ENCODE measurements at regions not wholly inside any gene's neighbourhood (a gene's known extent, or its start where the extent isn't known, plus 50 kb on each side); places are given as distances from the start of the nearest gene placed in this dataset.

DNA sequence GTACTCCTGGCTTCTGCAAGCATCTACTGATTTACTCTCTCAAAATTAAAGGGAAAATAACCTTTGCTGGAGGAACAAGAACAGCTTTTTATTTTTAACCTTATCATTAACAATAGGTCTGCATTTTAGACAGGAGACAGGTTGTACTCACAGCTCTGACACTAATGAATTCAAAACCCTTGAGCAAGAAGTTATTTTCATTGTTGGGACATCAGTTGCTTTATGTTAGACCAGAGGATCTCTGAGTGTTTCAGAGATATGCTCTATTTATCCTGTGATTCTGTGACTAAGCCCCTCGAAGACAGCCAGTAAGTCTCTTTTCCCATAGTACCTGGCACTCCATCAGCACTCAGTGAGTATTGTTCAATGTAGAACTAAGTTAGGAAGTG, 190.2 kb upstream of the PCSK5 start:
- no peaks in the 10 kb centered on the region for H3K9me3 ChIP-seq
- no peaks in the 10 kb centered on the region for H3K27me3 ChIP-seq
- DNase-seq: no peak
- no peak overlapping the region for H3K27ac ChIP-seq
- WGBS, 2 donors: 64 to 72% methylated on average over 1 of the region's 1 CpG
- H3K4me3 ChIP-seq: no peak overlapping the region
- no peak for TF ChIP-seq POLR2A (IDR thresholded peaks at IDR 0.05)
- TF ChIP-seq, protein P1, sequence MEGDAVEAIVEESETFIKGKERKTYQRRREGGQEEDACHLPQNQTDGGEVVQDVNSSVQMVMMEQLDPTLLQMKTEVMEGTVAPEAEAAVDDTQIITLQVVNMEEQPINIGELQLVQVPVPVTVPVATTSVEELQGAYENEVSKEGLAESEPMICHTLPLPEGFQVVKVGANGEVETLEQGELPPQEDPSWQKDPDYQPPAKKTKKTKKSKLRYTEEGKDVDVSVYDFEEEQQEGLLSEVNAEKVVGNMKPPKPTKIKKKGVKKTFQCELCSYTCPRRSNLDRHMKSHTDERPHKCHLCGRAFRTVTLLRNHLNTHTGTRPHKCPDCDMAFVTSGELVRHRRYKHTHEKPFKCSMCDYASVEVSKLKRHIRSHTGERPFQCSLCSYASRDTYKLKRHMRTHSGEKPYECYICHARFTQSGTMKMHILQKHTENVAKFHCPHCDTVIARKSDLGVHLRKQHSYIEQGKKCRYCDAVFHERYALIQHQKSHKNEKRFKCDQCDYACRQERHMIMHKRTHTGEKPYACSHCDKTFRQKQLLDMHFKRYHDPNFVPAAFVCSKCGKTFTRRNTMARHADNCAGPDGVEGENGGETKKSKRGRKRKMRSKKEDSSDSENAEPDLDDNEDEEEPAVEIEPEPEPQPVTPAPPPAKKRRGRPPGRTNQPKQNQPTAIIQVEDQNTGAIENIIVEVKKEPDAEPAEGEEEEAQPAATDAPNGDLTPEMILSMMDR (IDR thresholded peaks at IDR 0.05): no peak
- H3K4me1 ChIP-seq: no peaks in the 10 kb centered on the region
- intact Hi-C loops (cut with DNase I; ENCODE audit: low total_unique reads): no loop called here
- no peaks in the 10 kb centered on the region for H3K36me3 ChIP-seq (ENCODE audit: low read depth, missing control alignments)

DNA sequence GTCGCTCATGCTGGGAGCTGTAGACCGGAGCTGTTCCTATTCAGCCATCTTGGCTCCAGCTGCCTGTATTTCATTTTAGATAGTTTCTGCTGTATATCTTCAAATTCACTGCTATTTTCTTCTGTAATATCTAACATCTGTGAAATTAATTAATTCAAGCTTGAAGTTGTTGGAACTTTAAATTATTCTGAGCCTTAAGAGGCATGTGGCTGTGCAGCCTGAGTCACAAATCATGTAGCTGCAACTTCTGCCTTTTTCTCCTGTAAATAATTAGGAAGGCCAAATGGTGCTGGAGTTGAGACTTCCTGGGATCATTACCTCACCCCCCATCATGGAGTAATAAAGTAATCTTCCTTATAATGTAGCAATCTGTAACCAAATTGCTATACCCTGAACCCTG, 183.3 kb upstream of the PCSK5 start:
- Histone ChIP-seq H3K27ac (no peak overlapping the region), H3K4me3 (no peak overlapping the region), H3K4me1 (no peaks in the 10 kb centered on the region), H3K9me3 (no peaks in the 10 kb centered on the region), H3K27me3 (no peaks in the 10 kb centered on the region), H3K36me3 (ENCODE audit: low read depth, missing control alignments) (no peaks in the 10 kb centered on the region)
- DNase-seq: no peak
- WGBS, 2 donors: 98 to 100% methylated on average over 2 of the region's 2 CpGs
- intact Hi-C loops (cut with DNase I; ENCODE audit: low total_unique reads): no loop called here
- TF ChIP-seq POLR2A (IDR thresholded peaks at IDR 0.05): no peak
- TF ChIP-seq, protein P1 (IDR thresholded peaks at IDR 0.05): no peak

DNA sequence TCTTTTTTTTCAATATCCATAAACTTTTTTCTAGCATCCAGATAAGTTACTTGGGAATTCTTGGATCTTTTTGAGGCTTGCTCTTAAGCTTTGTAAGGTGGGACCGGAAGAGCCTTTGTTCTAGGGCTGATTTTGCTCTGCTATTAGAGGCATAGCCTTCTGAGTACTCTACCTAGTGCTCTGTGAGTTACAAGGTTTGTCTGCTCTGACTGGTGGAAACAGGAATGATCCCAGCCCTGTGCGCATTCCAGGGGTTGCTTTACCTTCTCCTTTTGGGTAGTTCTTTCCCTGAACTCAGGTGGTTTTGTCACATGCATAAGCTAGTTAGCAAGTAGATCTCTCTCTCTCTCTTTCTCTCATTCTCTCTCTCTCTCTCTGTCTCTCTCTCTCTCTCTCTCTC, 180.8 kb upstream of the PCSK5 start:
- H3K36me3 ChIP-seq (ENCODE audit: low read depth, missing control alignments): no peaks in the 10 kb centered on the region
- 66 to 90% methylated on average over 2 of the region's 2 CpGs for WGBS, 2 donors
- TF ChIP-seq, protein P1 (IDR thresholded peaks at IDR 0.05): no peak
- TF ChIP-seq POLR2A (IDR thresholded peaks at IDR 0.05): no peak

DNA sequence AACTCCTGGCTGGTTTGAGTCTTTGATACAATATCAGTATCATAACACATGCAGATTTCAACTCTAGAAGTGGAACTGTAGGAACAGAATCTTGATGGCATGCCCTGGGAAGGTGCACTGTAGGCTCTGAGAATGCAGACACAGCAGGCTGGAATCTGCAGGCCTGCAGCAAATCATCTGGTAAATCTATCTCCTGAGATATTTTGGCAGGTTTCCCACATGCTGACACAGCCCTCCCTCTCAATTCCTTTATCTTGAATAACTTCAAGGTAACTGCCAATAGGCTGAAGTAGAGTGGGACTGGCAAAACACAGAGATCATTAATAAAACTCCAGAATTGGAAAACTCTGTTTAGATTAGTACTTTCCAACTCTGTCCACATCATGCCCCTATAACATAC, 177.8 kb upstream of the PCSK5 start:
- Histone ChIP-seq H3K27me3 (no peaks in the 10 kb centered on the region), H3K4me3 (no peak overlapping the region), H3K4me1 (no peaks in the 10 kb centered on the region), H3K27ac (no peak overlapping the region), H3K36me3 (ENCODE audit: low read depth, missing control alignments) (no peaks in the 10 kb centered on the region), H3K9me3 (no peaks in the 10 kb centered on the region)
- TF ChIP-seq, protein P1 (IDR thresholded peaks at IDR 0.05): no peak
- TF ChIP-seq POLR2A (IDR thresholded peaks at IDR 0.05): no peak
- intact Hi-C loops (cut with DNase I; ENCODE audit: low total_unique reads): no loop called here
- no peak for DNase-seq

More for the DNA sequence above, 180.8 kb upstream of the PCSK5 start:
- Histone ChIP-seq H3K4me1 (no peaks in the 10 kb centered on the region), H3K27ac (no peak overlapping the region), H3K4me3 (no peak overlapping the region), H3K9me3 (no peaks in the 10 kb centered on the region), H3K27me3 (no peaks in the 10 kb centered on the region)
- intact Hi-C loops (cut with DNase I; ENCODE audit: low total_unique reads): no loop called here
- DNase-seq: no peak

DNA sequence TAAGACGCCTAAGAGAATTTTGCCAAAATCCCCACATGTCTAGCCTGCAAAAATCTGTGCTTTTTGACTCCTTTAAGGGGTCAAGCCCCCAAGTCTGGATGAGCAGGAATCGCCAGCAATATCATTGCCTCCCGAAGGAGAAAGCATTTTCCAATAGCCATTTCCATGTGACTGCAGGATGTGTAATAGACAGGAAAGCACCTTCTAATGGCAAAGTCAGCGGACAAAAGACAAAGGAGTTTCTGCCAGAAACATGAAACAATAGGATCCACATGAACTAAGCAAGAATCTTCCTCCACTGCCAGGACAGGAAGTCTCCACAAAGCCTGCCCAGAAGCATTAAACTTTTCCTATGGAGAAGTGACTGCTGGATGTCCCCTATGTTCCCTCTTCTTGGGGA, 177.1 kb upstream of the PCSK5 start:
- intact Hi-C loops (cut with DNase I; ENCODE audit: low total_unique reads): no loop called here
- H3K27ac ChIP-seq: no peak overlapping the region
- H3K27me3 ChIP-seq: no peaks in the 10 kb centered on the region
- H3K4me1 ChIP-seq: no peaks in the 10 kb centered on the region
- TF ChIP-seq, protein P1 (IDR thresholded peaks at IDR 0.05): no peak
- no peak for TF ChIP-seq POLR2A (IDR thresholded peaks at IDR 0.05)
- WGBS, 2 donors: 82 to 84% methylated on average over 4 of the region's 4 CpGs
- H3K9me3 ChIP-seq: no peaks in the 10 kb centered on the region
- no peaks in the 10 kb centered on the region for H3K36me3 ChIP-seq (ENCODE audit: low read depth, missing control alignments)
- H3K4me3 ChIP-seq: no peak overlapping the region
- no peak for DNase-seq

Measured in testis (tissue), 2 donors.